ENCODE measurements at regions not wholly inside any gene's neighbourhood (a gene's known extent, or its start where the extent isn't known, plus 50 kb on each side); places are given as distances from the start of the nearest gene placed in this dataset.

DNA sequence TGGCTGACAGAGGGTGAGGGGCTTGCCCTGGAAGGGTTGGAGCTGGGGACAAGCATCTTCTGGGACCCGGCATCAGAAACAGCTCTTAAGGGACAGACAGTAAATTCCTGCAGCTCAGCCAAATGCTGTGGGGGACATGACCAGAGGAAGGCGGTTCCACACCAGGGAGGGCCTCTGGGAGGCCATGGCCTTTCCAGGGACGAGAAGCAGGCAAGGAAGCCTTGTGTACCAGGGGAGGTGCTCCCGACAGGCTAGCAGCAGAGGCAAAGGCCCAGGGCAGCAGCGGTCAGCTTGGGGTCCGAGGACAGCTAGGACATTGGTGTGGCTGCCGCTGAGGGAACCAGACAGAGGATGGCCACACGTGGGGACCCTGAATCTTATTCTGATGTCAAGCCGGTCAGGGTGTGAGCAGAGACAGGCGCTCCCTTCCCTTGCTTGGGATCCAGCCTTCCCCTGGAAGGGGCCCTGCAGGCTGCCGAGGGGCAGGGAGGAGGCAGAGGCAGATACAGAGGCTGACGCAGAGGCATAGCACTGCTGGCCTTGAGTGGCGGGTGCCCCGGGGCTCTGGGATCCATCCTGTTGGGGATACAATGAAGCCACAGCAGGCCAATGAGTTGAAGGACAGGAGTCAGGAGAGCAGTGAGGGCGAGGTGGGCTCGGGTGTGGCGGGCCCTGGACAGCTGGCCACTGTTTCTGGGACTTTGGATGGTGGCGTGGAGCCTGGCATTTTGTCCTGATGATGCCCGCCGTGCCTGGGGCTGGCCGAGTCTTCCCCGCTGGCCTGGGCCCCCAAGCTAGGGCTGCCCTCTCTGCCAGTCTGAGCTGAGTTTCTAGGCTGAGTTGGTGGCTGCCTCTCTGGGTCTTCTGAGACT lies 64.1 kb upstream of the GPC1 start:
- peaks cover 8 to 44% of the 10 kb centered on the region in 2 donors for H3K4me1 ChIP-seq
- no peak overlapping the region for H3K4me3 ChIP-seq
- no peaks in the 10 kb centered on the region for H3K36me3 ChIP-seq
- no peaks in the 10 kb centered on the region for H3K27me3 ChIP-seq
- H3K27ac ChIP-seq, result peak overlapping the region; percentile 90 to 92
- intact Hi-C loops (cut with DNase I), result loop anchor here (2.0 to 10.0 kb wide), 2 partner anchors 113 to 193 kb away; partner anchors contain the start of genes DUSP28 and RNPEPL1
- no peaks in the 10 kb centered on the region for H3K9me3 ChIP-seq
- TF ChIP-seq, protein P1, sequence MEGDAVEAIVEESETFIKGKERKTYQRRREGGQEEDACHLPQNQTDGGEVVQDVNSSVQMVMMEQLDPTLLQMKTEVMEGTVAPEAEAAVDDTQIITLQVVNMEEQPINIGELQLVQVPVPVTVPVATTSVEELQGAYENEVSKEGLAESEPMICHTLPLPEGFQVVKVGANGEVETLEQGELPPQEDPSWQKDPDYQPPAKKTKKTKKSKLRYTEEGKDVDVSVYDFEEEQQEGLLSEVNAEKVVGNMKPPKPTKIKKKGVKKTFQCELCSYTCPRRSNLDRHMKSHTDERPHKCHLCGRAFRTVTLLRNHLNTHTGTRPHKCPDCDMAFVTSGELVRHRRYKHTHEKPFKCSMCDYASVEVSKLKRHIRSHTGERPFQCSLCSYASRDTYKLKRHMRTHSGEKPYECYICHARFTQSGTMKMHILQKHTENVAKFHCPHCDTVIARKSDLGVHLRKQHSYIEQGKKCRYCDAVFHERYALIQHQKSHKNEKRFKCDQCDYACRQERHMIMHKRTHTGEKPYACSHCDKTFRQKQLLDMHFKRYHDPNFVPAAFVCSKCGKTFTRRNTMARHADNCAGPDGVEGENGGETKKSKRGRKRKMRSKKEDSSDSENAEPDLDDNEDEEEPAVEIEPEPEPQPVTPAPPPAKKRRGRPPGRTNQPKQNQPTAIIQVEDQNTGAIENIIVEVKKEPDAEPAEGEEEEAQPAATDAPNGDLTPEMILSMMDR (IDR thresholded peaks at IDR 0.05), result no peak
- DNase-seq (ENCODE audit: low spot score in 2 of 2), result no peak

DNA sequence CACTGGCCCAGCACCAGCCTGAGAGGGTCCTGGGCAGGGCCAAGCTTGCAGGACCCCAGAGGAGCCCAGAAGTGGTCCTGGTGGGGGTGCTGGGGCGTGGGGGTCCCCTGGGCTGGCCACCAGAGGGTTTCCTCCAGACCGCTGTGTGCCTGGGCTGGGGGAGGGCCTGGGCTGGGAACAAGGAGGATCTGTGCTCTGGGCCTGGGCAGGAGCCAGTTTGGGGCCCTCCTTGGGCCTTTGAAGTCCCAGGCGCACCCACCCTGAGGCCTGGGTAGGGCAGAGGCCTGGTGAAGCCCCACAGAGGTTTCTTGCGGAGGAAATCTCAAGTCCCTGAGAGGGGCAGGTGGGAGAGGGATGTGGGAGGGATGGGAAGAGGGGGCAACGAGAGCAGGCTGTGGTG lies 63.4 kb upstream of the GPC1 start:
- Histone ChIP-seq H3K27me3 (no peaks in the 10 kb centered on the region), H3K4me1 (peaks cover 8 to 44% of the 10 kb centered on the region in 2 donors), H3K27ac (peak overlapping the region; percentile 87 to 92), H3K9me3 (no peaks in the 10 kb centered on the region), H3K36me3 (no peaks in the 10 kb centered on the region), H3K4me3 (no peak overlapping the region)
- no peak for DNase-seq (ENCODE audit: low spot score in 2 of 2)
- intact Hi-C loops (cut with DNase I), result loop anchor here (10.0 kb wide), 1 partner anchor 193 kb away; the partner anchor contains the start of genes DUSP28 and RNPEPL1
- TF ChIP-seq, protein P1 (IDR thresholded peaks at IDR 0.05), result no peak

DNA sequence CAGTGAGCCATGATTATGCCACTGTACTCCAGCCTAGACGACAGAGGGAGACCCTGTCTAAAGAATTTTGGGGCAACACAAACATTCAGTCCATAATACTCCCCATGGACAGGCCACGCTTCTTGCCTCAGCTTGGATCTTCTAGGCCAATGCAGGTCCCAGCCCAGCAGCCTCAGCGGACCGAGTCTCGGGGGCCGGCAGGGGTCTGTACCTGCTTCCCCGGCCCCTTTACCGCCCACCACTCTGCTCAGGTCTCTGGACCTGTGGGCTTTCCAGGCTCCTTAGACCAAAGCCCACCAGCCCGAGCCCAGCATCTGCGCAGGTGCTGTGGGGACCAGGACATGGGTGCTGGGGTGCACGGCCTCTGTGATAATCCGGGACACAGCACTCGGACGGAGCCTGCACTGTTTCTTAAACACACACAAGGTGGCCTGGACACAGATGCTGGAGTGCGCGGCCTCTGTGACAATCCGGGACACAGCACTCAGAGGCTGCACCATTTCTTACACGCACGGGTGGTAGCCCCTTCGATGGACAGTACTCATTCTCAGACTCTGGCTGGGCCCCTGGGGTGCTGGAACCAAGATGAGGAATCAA lies 62.1 kb upstream of the GPC1 start:
- H3K9me3 ChIP-seq, result no peaks in the 10 kb centered on the region
- DNase-seq (ENCODE audit: low spot score in 2 of 2), result no peak
- peak overlapping the region; percentile 78 to 87 for H3K27ac ChIP-seq
- intact Hi-C loops (cut with DNase I), result loop anchor here (10.0 kb wide), 1 partner anchor 191 kb away; the partner anchor contains the start of genes DUSP28 and RNPEPL1
- H3K4me3 ChIP-seq, result no peak overlapping the region
- H3K27me3 ChIP-seq, result no peaks in the 10 kb centered on the region
- TF ChIP-seq, protein P1 (IDR thresholded peaks at IDR 0.05), result no peak
- H3K36me3 ChIP-seq, result no peaks in the 10 kb centered on the region
- peaks cover 8 to 42% of the 10 kb centered on the region in 2 donors for H3K4me1 ChIP-seq

DNA sequence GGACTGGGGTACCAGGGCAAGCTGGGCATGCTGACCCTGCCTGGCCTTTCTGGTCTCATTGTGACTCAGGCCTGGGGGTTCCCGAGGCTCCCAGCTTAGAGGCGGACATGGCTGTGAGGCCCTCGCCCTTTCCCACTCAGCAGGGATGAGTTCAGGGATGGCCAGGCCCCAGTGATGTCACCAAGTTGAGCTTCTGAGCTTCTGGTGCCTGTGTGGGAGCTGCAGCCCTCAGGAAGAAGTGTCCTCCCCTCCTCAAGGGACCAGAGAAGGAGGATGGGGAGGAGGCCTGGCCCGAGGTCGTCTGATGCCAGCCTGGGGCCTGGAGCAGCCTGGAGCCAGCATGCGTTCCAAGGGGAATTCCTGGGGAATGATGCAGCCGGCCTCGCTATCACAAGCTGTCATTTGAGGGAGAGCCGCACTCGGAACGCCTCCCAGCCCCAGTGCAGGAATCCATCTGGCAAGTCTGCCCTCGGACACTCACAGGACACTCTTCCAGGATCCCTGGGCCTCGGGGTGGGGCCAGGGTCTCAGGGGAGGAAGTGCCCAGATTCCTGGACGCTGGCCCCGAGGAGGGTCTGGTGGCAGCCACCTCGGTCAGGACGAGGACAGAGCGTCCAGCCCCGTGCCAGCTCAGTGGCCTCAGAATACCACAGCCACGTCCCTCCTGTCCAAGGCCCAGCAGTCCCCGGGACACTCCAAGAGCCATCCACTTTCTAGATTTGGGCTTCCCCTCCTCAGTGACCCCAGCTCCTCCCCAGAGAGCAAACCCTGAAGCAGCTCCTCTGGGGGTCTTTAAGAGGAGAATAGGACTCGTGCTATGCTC lies 61.2 kb upstream of the GPC1 start:
- TF ChIP-seq, protein P1 (IDR thresholded peaks at IDR 0.05), result no peak
- H3K27me3 ChIP-seq, result no peaks in the 10 kb centered on the region
- no peaks in the 10 kb centered on the region for H3K36me3 ChIP-seq
- H3K4me1 ChIP-seq, result peaks cover 8 to 33% of the 10 kb centered on the region in 2 donors
- peak in 1 of 2 donors; percentile 91 for DNase-seq (ENCODE audit: low spot score in 2 of 2)
- no peak overlapping the region for H3K4me3 ChIP-seq
- peak overlapping the region; percentile 78 to 87 for H3K27ac ChIP-seq
- no peaks in the 10 kb centered on the region for H3K9me3 ChIP-seq
- intact Hi-C loops (cut with DNase I), result loop anchor here (1.0 to 10.0 kb wide), 4 partner anchors 61 to 191 kb away; partner anchors contain the start of genes DUSP28, GPC1 and RNPEPL1

DNA sequence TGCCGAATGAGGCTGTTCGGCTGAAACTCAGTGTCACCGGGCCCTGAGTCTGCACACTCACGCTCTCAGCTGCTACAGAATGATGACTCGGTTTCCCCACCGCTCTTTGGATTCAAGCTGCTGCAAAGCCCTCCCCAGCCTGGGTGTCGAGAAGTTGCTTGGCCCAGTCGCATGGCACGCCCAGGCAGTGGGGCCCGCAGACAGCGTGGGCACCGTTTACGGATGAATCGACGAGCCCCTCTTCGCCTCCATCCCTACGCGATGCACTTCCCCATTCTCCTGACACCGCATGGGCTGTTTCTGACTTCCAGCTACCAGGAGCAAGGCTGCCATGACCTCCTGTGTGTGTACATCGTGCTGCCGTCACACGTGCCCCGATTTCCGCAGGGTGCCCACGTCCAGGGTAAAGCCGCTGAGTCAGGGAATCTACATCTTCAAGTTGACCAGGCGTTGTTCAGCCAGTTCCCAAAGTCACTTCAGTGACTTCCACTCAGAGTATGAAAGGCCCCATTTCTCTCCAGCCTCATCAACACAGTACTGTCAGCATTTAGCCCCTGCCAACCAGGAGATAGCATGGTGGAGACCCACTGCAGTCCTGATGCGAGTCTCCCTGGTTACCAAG lies 60.3 kb upstream of the GPC1 start:
- Histone ChIP-seq H3K27ac (peak overlapping the region; percentile 78 to 87), H3K4me1 (peaks cover 4 to 26% of the 10 kb centered on the region in 2 donors), H3K4me3 (no peak overlapping the region), H3K27me3 (no peaks in the 10 kb centered on the region), H3K9me3 (no peaks in the 10 kb centered on the region), H3K36me3 (no peaks in the 10 kb centered on the region)
- TF ChIP-seq, protein P1 (IDR thresholded peaks at IDR 0.05), result no peak
- DNase-seq (ENCODE audit: low spot score in 2 of 2), result no peak
- intact Hi-C loops (cut with DNase I), result loop anchor here (2.0 to 10.0 kb wide), 3 partner anchors 124 to 190 kb away; partner anchors contain the start of genes DUSP28 and RNPEPL1

Measured in ascending aorta (tissue), 2 donors.